ENCODE measurements at regions not wholly inside any gene's neighbourhood (a gene's known extent, or its start where the extent isn't known, plus 50 kb on each side); places are given as distances from the start of the nearest gene placed in this dataset.

DNA sequence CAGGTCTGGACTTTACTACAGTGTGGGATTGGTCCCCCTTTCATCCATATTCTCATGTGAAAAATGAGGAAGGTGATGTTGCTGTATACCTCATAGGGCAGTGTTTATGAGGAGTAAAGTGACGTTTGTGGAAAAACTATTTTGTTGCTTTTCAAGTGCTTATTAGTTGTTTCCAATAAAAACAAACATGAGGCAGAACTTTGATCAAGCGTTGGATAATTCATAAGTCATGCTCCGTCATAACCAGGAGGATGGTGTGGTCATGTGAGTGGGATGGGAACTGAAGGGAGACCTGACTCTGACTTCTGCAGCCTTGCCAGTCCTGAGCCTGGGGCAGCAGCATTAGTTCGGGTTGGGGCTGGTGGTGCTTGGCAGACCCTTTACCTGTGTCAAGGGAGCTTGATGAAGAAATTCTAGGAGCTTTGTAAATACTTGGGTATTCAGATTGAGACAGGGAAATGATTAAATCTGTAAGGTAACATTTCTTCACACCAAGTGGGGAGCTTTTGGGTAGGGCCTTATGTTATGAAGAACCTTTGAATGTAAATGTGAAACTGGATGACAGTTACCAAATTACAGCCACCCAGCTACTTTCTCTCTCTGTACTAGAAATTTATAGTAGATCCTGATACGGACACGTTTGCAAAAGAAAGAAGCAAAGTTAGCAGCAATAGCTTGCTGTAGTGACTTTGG lies 462.4 kb upstream of the RGS6 start:
- TF ChIP-seq EP300 (IDR thresholded peaks at IDR 0.05) (no peak), POLR2AphosphoS5 (IDR thresholded peaks at IDR 0.05) (no peak)
- TF ChIP-seq, protein P1, sequence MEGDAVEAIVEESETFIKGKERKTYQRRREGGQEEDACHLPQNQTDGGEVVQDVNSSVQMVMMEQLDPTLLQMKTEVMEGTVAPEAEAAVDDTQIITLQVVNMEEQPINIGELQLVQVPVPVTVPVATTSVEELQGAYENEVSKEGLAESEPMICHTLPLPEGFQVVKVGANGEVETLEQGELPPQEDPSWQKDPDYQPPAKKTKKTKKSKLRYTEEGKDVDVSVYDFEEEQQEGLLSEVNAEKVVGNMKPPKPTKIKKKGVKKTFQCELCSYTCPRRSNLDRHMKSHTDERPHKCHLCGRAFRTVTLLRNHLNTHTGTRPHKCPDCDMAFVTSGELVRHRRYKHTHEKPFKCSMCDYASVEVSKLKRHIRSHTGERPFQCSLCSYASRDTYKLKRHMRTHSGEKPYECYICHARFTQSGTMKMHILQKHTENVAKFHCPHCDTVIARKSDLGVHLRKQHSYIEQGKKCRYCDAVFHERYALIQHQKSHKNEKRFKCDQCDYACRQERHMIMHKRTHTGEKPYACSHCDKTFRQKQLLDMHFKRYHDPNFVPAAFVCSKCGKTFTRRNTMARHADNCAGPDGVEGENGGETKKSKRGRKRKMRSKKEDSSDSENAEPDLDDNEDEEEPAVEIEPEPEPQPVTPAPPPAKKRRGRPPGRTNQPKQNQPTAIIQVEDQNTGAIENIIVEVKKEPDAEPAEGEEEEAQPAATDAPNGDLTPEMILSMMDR (IDR thresholded peaks at IDR 0.05), result no peak

All from stomach (tissue), 4 donors.